A673 (cell line): ENCODE measurements at regions not wholly inside any gene's neighbourhood (a gene's known extent, or its start where the extent isn't known, plus 50 kb on each side); places are given as distances from the start of the nearest gene placed in this dataset.
"Not testable (repeated sequence)": the region's sequence is repeated elsewhere in the genome, so short reads cannot be mapped to it uniquely, and the experiment has no call there.

Source experiments
- BruUV-seq: library from RNA; stranded (reverse); fragments of 400-500 nt; replicated peaks from 2 replicates; lab custom pipeline; 2021; lab: Mats Ljungman, UMichigan
- CTCF ChIA-PET: fragments of 300-600 bp; sonication (Branson Sonifier 250); formaldehyde crosslinking; loops from one replicate; lab custom pipeline; 2022; ENCODE audit warnings: antibody characterized with exemption; lab: Charles Lee
- POLR2A ChIA-PET: fragments of 300-600 bp; sonication (Branson Sonifier 250); formaldehyde crosslinking; loops from one replicate; lab custom pipeline; 2022; ENCODE audit warnings: antibody characterized with exemption; ENCODE audit not compliant: low non-redundant PET; lab: Charles Lee
- DNase-seq: peaks from one replicate; pipeline ENCODE4 v3.0.0-alpha.2; 2015; ENCODE audit warnings: low spot score
- H3K27ac ChIP-seq: fragments of 200-600 bp; sonication (generic); 2 replicates; pipeline ENCODE4 v1.5.1; 2016; ENCODE audit warnings: mixed run types, low read depth, mild to moderate bottlenecking, mixed read lengths, antibody characterized with exemption, low read length; ENCODE audit not compliant: poor library complexity, severe bottlenecking
- H3K27me3 ChIP-seq: fragments of 200-600 bp; sonication (generic); replicated peaks from 2 replicates; pipeline ENCODE4 v1.6.1; 2017; ENCODE audit warnings: mixed run types, low read depth, mild to moderate bottlenecking, mixed read lengths, antibody characterized with exemption, low read length; ENCODE audit not compliant: insufficient read depth, poor library complexity
- H3K36me3 ChIP-seq: fragments of 200-600 bp; sonication (generic); 2 replicates; pipeline ENCODE4 v1.6.1; 2016; ENCODE audit warnings: mixed run types, mild to moderate bottlenecking, mixed read lengths, antibody characterized with exemption, low read length; ENCODE audit not compliant: insufficient read depth, poor library complexity, severe bottlenecking
- H3K4me1 ChIP-seq: fragments of 200-600 bp; sonication (generic); 2 replicates; pipeline ENCODE4 v1.6.1; 2017; ENCODE audit warnings: mixed run types, mild to moderate bottlenecking, mixed read lengths, antibody characterized with exemption, low read length; ENCODE audit not compliant: insufficient read depth, poor library complexity, severe bottlenecking
- H3K4me3 ChIP-seq: fragments of 200-600 bp; sonication (generic); 2 replicates; pipeline ENCODE4 v1.5.1; 2016; ENCODE audit warnings: low read depth, mixed run types, mild to moderate bottlenecking, mixed read lengths, low read length; ENCODE audit not compliant: poor library complexity, severe bottlenecking
- H3K9me3 ChIP-seq: fragments of 200-600 bp; sonication (generic); 2 replicates; pipeline ENCODE4 v1.6.1; 2016; ENCODE audit warnings: mixed run types, low read depth, mild to moderate bottlenecking, mixed read lengths, antibody characterized with exemption, low read length; ENCODE audit not compliant: poor library complexity, severe bottlenecking
- CTCF ChIP-seq: fragments of 300-800, 200-600 bp; sonication (generic); conservative IDR thresholded peaks from 2 replicates; pipeline ENCODE4 v1.5.1; 2017; ENCODE audit warnings: low read depth, mild to moderate bottlenecking, antibody characterized with exemption, low read length, moderate library complexity, mixed read lengths
- EZH2 ChIP-seq: fragments of 200-600 bp; sonication (generic); IDR thresholded peaks from 2 replicates; pipeline ENCODE4 v1.6.1; 2017; ENCODE audit warnings: borderline replicate concordance, low read depth, mild to moderate bottlenecking, mixed read lengths, antibody characterized with exemption, low read length; ENCODE audit not compliant: poor library complexity, severe bottlenecking
- intact Hi-C: fragments of 100-400 bp; cut with micrococcal nuclease; formaldehyde crosslinking; loops from one replicate; pipeline ENCODE4 v1.10.0; 2022; ENCODE audit not compliant: unreplicated experiment

DNA sequence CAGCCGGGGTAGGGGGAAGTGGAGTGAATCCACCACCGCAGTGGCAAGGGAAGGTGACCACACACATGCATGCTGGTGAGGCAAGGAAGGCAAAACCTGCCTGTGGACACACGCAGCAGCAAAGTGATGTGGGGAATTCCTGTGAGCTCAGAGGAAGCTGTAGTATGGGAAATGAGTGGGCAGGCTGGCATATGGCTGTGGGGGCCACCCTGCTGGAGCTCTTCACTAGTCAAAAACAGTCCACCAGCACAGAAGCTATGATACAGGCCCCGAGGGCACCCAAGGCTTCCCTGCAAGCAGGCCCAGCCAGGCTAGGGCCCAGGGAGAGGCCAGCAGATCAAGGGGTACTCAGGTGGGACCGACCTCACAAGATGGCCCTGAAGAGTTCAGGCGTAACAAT is 239.1 kb downstream of the CHM start:
- no peak overlapping the region for H3K4me3 ChIP-seq
- no TSS peak for BruUV-seq
- no peak for DNase-seq
- H3K36me3 ChIP-seq = no peaks in the 10 kb centered on the region
- peaks cover 31% of the 10 kb centered on the region for H3K9me3 ChIP-seq
- intact Hi-C loops = no loop called here
- H3K27me3 ChIP-seq = no peaks in the 10 kb centered on the region
- CTCF ChIA-PET = no interaction called here
- H3K27ac ChIP-seq = no peak overlapping the region
- POLR2A ChIA-PET = interaction anchor here (0.6 kb wide), 1 partner anchor 277 kb away, joined by 5 read pairs; no protein-coding TSS in a partner anchor
- H3K4me1 ChIP-seq = no peaks in the 10 kb centered on the region
- TF ChIP-seq EZH2 (no peak), CTCF (no peak)

- H3K4me3 ChIP-seq, BruUV-seq, intact Hi-C loops, CTCF ChIA-PET, DNase-seq, H3K27ac ChIP-seq, H3K36me3 ChIP-seq, H3K4me1 ChIP-seq, H3K9me3 ChIP-seq, POLR2A ChIA-PET, H3K27me3 ChIP-seq: not testable (repeated sequence)
Observed at GRCh38 chrX:85772391-85772790, 275.0 kb downstream of the CHM start.

GRCh38 chrX:85765651-85766050 is 281.7 kb downstream of the CHM start:
- Histone ChIP-seq H3K9me3 (no peaks in the 10 kb centered on the region), H3K4me1 (no peaks in the 10 kb centered on the region), H3K36me3 (no peaks in the 10 kb centered on the region), H3K27ac (no peak overlapping the region), H3K27me3 (no peaks in the 10 kb centered on the region), H3K4me3 (no peak overlapping the region)
- DNase-seq = no peak
- TF ChIP-seq EZH2 (no peak), CTCF (no peak)
- intact Hi-C loops = no loop called here
- POLR2A ChIA-PET = interaction anchor here (0.6 kb wide), 1 partner anchor 32 kb away, joined by 3 read pairs; no protein-coding TSS in a partner anchor
- CTCF ChIA-PET = no interaction called here
- BruUV-seq = no TSS peak

DNA sequence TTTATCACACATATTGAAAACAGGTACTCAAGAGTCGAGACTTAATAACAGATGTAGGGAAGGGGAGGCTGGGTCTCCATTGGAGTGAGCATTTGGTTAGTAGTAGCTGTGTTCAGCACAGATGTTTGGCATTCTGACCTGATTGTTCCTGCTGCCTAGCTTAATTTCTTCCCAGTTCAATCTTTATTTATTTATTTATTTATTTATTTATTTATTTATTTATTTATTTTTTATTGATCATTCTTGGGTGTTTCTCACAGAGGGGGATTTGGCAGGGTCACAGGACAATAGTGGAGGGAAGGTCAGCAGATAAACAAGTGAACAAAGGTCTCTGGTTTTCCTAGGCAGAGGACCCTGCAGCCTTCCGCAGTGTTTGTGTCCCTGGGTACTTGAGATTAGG is 324.3 kb downstream of the CHM start:
- POLR2A ChIA-PET, H3K36me3 ChIP-seq, intact Hi-C loops, H3K27ac ChIP-seq, H3K27me3 ChIP-seq, H3K4me1 ChIP-seq, DNase-seq, BruUV-seq, CTCF ChIA-PET, H3K4me3 ChIP-seq: not testable (repeated sequence)
- H3K9me3 ChIP-seq = peaks cover 14% of the 10 kb centered on the region

GRCh38 chrX:85703233-85703632 is 323.8 kb upstream of the POF1B start:
- H3K4me3 ChIP-seq, H3K9me3 ChIP-seq, CTCF ChIA-PET, DNase-seq, POLR2A ChIA-PET, H3K27me3 ChIP-seq, BruUV-seq, H3K36me3 ChIP-seq, H3K27ac ChIP-seq, H3K4me1 ChIP-seq, intact Hi-C loops: not testable (repeated sequence)
